Activated naive CD4-positive, alpha-beta T cell treated with anti-CD3 and anti-CD28 coated beads for 36 hours (primary cell): ENCODE measurements at regions not wholly inside any gene's neighbourhood (a gene's known extent, or its start where the extent isn't known, plus 50 kb on each side); places are given as distances from the start of the nearest gene placed in this dataset.

Experiments
- CTCF ChIA-PET: fragments of 350-600 bp; sonication (Branson Sonifier 250); formaldehyde crosslinking; loops from one replicate; lab custom pipeline; 2021; ENCODE audit warnings: antibody characterized with exemption; lab: Charles Lee
- DNase-seq: peaks from one replicate; pipeline ENCODE4 v3.0.0-alpha.2; 2020
- H3K27ac Mint-ChIP-seq: one replicate; pipeline ENCODE4 v1.8.0; 2021; ENCODE audit warnings: mild to moderate bottlenecking, mixed read lengths
- H3K27me3 Mint-ChIP-seq: one replicate; pipeline ENCODE4 v1.8.0; 2021; ENCODE audit warnings: low read depth, mixed read lengths
- H3K36me3 Mint-ChIP-seq: one replicate; pipeline ENCODE4 v1.8.0; 2021; ENCODE audit warnings: low read depth, mixed read lengths
- H3K4me1 Mint-ChIP-seq: one replicate; pipeline ENCODE4 v1.8.0; 2021; ENCODE audit warnings: low read depth, mixed read lengths
- H3K4me3 Mint-ChIP-seq: one replicate; pipeline ENCODE4 v1.8.0; 2021; ENCODE audit warnings: mild to moderate bottlenecking, moderate library complexity, mixed read lengths
- H3K9me3 Mint-ChIP-seq: one replicate; pipeline ENCODE4 v1.8.0; 2021; ENCODE audit warnings: mixed read lengths
- intact Hi-C: fragments of 100-400 bp; cut with micrococcal nuclease; formaldehyde crosslinking; loops from one replicate; pipeline ENCODE4 v1.15.1; 2023

DNA sequence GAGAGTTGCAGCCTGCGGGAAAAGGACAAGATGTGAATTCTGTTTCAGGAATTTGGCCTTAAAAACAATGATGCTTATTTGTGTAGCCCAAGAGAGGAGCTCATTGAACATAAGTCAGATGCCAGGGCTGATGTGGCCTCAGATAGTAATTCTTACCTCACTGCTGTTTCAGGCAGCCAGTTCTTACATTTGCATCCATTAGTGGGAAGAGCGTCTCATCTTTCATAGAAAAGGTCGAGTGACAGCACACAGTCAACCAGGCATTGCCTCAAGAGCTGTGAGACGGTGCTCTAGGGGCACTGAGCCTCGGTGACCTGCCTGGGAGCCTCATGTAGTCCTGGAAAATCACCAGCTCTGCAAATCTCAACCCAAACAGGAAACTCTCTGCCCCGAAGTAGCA is 174.9 kb upstream of the FRG1 start:
- H3K4me3 Mint-ChIP-seq: no peak overlapping the region

DNA sequence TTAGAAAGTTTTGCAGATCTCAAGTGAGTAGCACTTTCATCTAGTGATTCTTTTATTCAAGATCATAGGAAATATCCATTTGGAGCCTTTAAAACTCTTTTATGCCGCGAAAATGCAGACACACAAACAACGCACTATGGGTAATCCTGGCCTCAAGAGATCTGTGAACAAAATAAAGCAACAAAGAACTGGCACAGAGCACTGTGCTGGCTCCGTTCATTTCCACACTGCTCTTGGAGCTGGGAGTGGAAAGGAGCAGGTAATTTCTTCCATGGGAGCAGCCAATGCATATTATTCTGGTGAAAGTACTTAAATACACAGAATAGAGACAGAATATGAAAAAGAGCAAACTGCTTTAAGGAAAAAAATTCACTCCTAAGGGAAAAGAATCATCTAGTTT is 172.7 kb upstream of the FRG1 start:
- Mint-ChIP-seq H3K4me3 (no peak overlapping the region), H3K36me3 (no peaks in the 10 kb centered on the region), H3K27ac (no peak overlapping the region), H3K4me1 (no peaks in the 10 kb centered on the region), H3K9me3 (no peaks in the 10 kb centered on the region), H3K27me3 (peaks cover 9% of the 10 kb centered on the region)
- CTCF ChIA-PET: no interaction called here
- intact Hi-C loops: no loop called here
- no peak for DNase-seq

More for the DNA sequence above, 174.9 kb upstream of the FRG1 start:
- H3K4me1 Mint-ChIP-seq: no peaks in the 10 kb centered on the region
- DNase-seq: no peak
- peaks cover 5% of the 10 kb centered on the region for H3K27me3 Mint-ChIP-seq
- CTCF ChIA-PET: no interaction called here
- intact Hi-C loops: no loop called here
- no peaks in the 10 kb centered on the region for H3K9me3 Mint-ChIP-seq
- H3K36me3 Mint-ChIP-seq: no peaks in the 10 kb centered on the region
- H3K27ac Mint-ChIP-seq: no peak overlapping the region

DNA sequence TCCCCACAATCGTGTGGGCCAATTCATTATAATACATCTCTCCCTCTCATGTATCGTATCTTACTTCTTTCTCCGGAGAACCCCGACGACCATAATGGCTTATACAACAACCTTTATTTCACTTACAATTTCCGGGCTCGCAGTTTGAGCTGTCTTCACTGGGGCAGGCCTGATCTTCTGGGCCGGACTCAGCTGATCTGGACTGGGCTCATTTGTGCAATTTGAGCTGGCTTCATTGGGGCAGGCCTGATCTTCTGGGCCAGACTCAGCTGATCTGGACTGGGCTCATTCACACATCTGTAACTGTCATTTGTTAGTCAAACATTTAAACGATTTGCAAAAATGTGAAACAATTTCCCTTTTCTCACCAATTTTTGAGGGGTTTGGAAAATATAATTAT is 171.5 kb upstream of the FRG1 start:
- H3K4me1 Mint-ChIP-seq: no peaks in the 10 kb centered on the region

DNA sequence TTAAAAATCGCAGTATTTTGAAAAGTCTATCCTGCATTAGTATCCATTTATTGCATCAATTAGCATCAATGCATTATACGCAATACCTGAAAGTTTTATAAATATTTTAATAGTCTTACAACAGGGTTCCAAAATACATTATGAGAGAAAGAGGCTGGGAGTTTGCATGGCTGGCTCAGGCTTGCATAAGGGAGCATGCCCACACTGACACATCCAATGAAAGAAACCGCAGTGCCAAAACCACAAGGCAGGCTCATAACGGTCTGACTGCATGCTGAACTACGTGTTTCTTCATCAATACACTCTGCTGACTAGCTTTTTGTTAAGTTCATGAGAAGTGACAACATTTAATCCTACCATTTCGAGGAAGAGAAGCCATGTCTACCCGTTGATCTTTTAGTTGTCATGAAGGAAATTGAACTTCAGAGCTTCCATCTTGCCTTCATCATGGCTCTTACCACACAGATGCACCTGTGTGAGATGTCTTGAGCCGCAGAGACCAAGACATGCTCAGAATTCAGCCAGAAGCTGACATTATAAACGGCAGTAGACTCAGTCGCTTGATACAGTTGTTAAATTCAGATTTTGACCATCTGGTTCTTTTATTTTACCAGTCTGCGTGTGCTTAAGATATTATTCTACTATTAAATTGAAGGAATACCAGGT is 168.8 kb upstream of the FRG1 start:
- no peak overlapping the region for H3K4me3 Mint-ChIP-seq
- CTCF ChIA-PET: interaction anchor here (0.6 kb wide), 2 partner anchors 344 to 572 kb away, joined by 3 to 4 read pairs; no protein-coding TSS in a partner anchor
- H3K4me1 Mint-ChIP-seq: no peaks in the 10 kb centered on the region
- DNase-seq: no peak
- peaks cover 9% of the 10 kb centered on the region for H3K27me3 Mint-ChIP-seq
- H3K36me3 Mint-ChIP-seq: no peaks in the 10 kb centered on the region
- intact Hi-C loops: no loop called here
- H3K9me3 Mint-ChIP-seq: peaks cover 3% of the 10 kb centered on the region
- H3K27ac Mint-ChIP-seq: no peak overlapping the region

More for the DNA sequence above, 171.5 kb upstream of the FRG1 start:
- Mint-ChIP-seq H3K36me3 (no peaks in the 10 kb centered on the region), H3K4me3 (no peak overlapping the region), H3K27ac (no peak overlapping the region), H3K27me3 (peaks cover 9% of the 10 kb centered on the region), H3K9me3 (peaks cover 3% of the 10 kb centered on the region)
- no peak for DNase-seq
- CTCF ChIA-PET: interaction anchor here (1.4 kb wide), 1 partner anchor 25 kb away, joined by 4 read pairs; no protein-coding TSS in a partner anchor
- intact Hi-C loops: no loop called here

DNA sequence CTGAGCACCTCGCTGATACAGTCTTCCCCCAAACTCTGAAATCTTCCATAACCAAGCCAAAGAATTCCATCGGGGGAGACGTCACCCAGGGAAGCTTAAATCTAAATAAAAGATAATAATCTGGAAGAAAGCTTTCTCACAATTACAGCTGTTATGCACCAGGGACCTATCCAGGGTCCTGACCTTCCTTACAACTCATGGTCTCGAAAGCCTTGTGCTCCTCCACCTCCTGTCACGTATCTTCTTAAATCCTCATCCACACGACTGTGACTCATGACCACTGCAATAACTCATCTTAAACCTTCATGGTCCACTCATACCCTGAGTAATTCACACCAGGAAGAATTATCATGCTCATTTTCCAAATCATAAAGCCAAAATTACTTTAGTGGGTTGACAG is 166.8 kb upstream of the FRG1 start:
- H3K27me3 Mint-ChIP-seq: peaks cover 13% of the 10 kb centered on the region
- DNase-seq: no peak
- intact Hi-C loops: no loop called here
- H3K36me3 Mint-ChIP-seq: no peaks in the 10 kb centered on the region
- no peak overlapping the region for H3K4me3 Mint-ChIP-seq
- CTCF ChIA-PET: no interaction called here
- H3K9me3 Mint-ChIP-seq: peaks cover 3% of the 10 kb centered on the region
- H3K27ac Mint-ChIP-seq: no peak overlapping the region
- H3K4me1 Mint-ChIP-seq: no peaks in the 10 kb centered on the region

DNA sequence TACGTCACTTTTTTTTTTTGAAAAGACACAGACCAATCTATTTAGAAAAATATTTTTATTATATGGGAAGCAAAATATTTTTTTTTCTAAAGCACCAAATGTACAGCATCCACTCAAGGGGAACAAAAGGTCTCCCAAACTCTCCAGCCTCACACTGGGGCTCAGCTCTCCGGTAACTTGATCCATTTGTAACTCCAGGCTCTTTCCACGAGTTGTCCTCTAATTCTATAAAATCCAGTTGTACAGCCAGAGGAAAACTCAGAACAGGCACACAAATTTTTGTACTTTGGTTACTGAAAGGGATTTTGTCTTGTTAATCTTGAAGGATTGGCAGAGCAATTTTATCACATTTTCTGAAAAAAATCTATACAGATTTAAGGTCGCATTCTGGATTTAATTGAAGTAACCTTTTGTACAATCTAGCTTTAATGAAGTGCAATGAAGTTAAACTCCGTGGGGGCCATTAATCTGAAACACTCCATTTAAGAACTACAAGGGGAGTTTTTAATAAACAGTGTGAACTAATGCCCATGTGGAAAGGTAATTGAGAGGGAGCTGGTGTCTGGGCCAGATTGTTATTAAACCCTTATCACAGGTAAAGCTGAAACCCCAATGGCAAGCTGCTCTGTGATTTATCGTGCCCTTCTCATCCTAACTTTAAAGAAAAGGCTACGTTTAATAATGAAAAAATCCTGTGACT is 161.2 kb upstream of the FRG1 start:
- no peak overlapping the region for H3K27ac Mint-ChIP-seq
- CTCF ChIA-PET: no interaction called here
- no peaks in the 10 kb centered on the region for H3K4me1 Mint-ChIP-seq
- peaks cover 6% of the 10 kb centered on the region for H3K9me3 Mint-ChIP-seq
- intact Hi-C loops: no loop called here
- no peaks in the 10 kb centered on the region for H3K36me3 Mint-ChIP-seq
- no peak overlapping the region for H3K4me3 Mint-ChIP-seq
- peaks cover 8% of the 10 kb centered on the region for H3K27me3 Mint-ChIP-seq
- DNase-seq: no peak

DNA sequence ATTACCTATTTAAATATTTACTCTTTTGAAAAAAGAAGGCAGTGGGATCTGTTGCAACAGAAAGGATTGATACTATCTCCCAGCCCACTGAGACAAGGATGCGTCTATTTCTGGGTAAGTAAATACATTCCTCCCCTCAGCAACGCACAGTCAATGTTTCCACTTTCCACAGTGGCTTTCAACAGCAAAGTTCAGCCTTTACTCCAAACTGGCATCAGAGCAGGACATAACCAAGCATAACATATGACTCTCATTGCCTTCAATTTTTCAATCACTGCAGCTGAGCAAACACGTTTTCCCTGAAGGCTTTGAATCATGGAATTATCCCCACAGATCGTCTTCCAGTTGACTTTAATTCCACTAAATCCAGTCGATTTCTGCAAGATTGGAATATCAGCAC is 160.3 kb upstream of the FRG1 start:
- CTCF ChIA-PET: no interaction called here
- H3K36me3 Mint-ChIP-seq: no peaks in the 10 kb centered on the region
- H3K27me3 Mint-ChIP-seq: peaks cover 8% of the 10 kb centered on the region
- H3K4me1 Mint-ChIP-seq: no peaks in the 10 kb centered on the region
- no peak overlapping the region for H3K27ac Mint-ChIP-seq
- intact Hi-C loops: no loop called here
- H3K9me3 Mint-ChIP-seq: peaks cover 6% of the 10 kb centered on the region
- no peak for DNase-seq
- H3K4me3 Mint-ChIP-seq: no peak overlapping the region

DNA sequence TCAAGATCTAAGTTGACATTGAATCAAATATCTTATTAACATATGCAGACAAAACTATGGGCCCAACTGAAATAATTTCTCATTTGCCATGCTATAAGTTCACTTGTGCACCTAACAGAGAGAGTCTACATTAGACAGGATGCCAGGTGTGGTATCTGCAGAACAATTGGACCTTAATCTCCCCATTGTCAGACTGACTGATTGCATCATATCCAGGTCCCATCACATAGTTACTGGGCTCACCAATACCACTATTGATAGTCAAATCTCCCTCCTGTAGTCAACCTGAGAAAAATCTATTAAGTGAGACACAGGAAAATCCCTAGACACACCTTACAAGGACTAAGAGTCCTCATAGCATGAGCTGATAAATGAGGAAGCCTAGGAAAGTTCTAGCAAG is 156.0 kb upstream of the FRG1 start:
- Mint-ChIP-seq H3K27me3 (peaks cover 9% of the 10 kb centered on the region), H3K4me3 (no peak overlapping the region), H3K4me1 (no peaks in the 10 kb centered on the region), H3K36me3 (no peaks in the 10 kb centered on the region), H3K27ac (no peak overlapping the region), H3K9me3 (peaks cover 7% of the 10 kb centered on the region)
- CTCF ChIA-PET: no interaction called here
- DNase-seq: no peak
- intact Hi-C loops: no loop called here

DNA sequence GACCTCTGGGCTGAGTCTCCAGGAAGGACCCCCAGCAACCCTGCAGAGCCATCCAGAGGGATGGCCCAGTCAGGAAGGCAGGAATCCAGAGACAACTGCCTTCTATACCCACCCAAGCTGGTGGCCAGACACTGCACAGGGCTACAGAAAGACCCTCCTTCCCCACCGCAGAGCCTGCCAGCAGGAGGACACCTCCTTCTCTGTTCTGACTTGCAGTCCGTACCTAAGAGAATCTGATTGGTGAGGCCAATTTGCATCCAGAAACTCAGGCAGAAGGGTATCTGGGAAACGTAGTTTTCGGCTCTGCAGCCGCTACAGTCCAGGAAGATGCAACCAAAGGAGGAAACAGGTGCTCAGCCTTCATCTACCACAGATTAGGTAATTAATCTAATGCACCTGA is 155.4 kb upstream of the FRG1 start:
- Mint-ChIP-seq H3K27ac (no peak overlapping the region), H3K4me1 (no peaks in the 10 kb centered on the region), H3K9me3 (peaks cover 7% of the 10 kb centered on the region), H3K36me3 (no peaks in the 10 kb centered on the region), H3K27me3 (peaks cover 9% of the 10 kb centered on the region), H3K4me3 (no peak overlapping the region)
- no peak for DNase-seq
- CTCF ChIA-PET: no interaction called here
- intact Hi-C loops: no loop called here

DNA sequence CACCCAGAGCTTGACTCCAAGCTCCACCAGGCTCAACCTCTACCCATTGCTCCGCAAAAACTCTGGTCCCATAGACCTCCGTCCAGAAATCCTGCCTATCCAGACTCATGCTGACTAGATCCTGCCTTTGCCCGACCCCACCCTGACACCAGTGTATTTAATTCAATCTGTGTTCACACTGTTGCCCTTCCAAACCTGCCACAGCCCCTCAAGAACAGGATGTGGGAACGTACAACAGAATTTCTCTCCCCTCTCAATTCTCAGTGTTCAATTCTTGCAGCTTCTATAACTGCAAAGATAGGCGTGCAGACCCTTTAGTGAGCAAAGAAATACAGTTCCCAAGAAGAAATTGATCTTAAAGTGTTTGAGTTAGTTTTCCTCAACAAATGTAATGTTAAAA is 154.2 kb upstream of the FRG1 start:
- intact Hi-C loops: no loop called here
- no peaks in the 10 kb centered on the region for H3K36me3 Mint-ChIP-seq
- H3K4me1 Mint-ChIP-seq: no peaks in the 10 kb centered on the region

DNA sequence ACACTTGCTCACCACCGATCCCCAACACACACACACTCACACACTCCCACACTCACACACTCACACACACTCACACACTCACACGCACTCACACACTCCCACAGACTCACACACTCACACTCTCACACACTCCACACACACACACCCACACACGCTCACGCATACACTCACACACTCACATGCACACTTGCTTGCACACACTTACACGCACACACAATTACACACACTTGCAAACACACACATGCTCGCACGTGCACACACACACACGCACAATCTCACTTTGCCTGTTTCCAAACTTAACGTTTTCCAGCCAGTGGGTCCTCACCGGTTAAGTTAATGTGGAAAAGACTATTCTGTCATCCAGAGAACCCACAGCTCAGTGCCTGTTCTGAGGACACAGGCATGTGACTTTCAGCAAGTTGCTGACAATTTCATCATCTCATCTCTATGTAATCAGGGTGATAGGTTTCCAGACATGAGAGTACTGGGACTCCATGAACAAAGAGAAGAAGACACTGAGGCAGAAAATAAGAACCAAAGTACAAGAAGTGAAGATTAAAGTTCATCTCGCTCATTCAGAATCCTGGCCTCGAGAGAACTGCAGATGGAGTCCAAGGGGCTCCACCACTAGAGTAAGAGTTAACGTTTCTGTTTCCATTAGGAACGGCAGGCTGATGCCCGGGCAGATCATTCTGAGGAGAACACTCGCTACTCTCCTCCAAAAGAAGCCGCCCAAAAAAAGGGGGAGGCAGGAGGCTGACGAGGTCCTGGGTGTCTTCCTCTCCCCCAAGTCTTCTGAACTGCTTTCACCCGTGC is 153.2 kb upstream of the FRG1 start:
- Mint-ChIP-seq H3K27me3 (peaks cover 6% of the 10 kb centered on the region), H3K4me3 (no peak overlapping the region), H3K36me3 (no peaks in the 10 kb centered on the region), H3K27ac (no peak overlapping the region), H3K9me3 (peaks cover 1% of the 10 kb centered on the region), H3K4me1 (no peaks in the 10 kb centered on the region)
- CTCF ChIA-PET: no interaction called here
- intact Hi-C loops: no loop called here
- no peak for DNase-seq

More for the DNA sequence above, 154.2 kb upstream of the FRG1 start:
- Mint-ChIP-seq H3K4me3 (no peak overlapping the region), H3K27ac (no peak overlapping the region), H3K27me3 (peaks cover 11% of the 10 kb centered on the region), H3K9me3 (peaks cover 7% of the 10 kb centered on the region)
- no peak for DNase-seq
- CTCF ChIA-PET: interaction anchor here (0.6 to 1.2 kb wide), 2 partner anchors 20 to 1777 kb away, joined by 3 read pairs; no protein-coding TSS in a partner anchor

DNA sequence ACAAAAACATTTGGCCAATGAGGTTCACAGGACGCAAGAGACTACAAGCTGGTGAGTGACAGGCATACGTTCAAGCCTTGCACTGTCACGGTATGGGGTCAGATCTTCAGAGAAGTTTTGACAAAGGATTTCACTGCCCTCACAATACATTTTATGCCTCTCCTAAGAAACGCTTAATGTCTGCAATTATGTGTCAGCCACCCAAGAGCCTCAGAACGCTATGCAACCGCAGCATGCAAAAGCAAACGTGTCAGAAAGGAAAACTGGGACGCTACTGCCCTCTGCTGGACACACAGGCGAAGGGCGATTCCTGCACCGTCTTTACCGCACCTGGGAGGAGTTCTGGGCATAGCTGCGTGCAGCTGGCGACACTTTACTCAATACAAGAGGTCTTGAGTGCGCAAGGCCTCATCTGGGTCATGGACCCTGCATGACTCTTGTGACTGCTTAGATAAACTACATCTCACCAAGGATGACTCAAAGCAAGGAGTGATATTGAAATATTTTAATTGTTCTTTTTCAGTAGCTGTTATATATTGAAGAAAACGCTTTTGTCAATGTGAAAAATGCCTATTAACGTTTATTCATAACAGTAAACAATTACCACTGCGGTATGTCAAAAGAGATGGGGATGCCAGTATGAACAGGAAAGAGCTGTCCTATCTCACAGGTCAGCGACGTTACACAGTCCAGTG is 147.6 kb upstream of the FRG1 start:
- H3K36me3 Mint-ChIP-seq: no peaks in the 10 kb centered on the region
- intact Hi-C loops: loop anchor here (2.0 to 10.0 kb wide), 3 partner anchors 112 to 822 kb away; no protein-coding TSS in a partner anchor
- no peak overlapping the region for H3K27ac Mint-ChIP-seq
- H3K27me3 Mint-ChIP-seq: peaks cover 9% of the 10 kb centered on the region
- CTCF ChIA-PET: interaction anchor here (0.6 to 1.7 kb wide), 11 partner anchors 12 to 524 kb away, joined by 3 to 7 read pairs (median 4); no protein-coding TSS in a partner anchor
- peaks cover 1% of the 10 kb centered on the region for H3K9me3 Mint-ChIP-seq
- no peak overlapping the region for H3K4me3 Mint-ChIP-seq
- H3K4me1 Mint-ChIP-seq: peaks cover 2% of the 10 kb centered on the region
- peak; percentile 75 for DNase-seq
